Neural progenitor cell (in vitro differentiated cells): ENCODE measurements at regions not wholly inside any gene's neighbourhood (a gene's known extent, or its start where the extent isn't known, plus 50 kb on each side); places are given as distances from the start of the nearest gene placed in this dataset.

Experiments used
- CTCF ChIP-seq: fragments of 200-600 bp; sonication (generic); IDR thresholded peaks from 2 replicates; pipeline ENCODE4 v1.5.1; 2017; ENCODE audit warnings: antibody characterized with exemption, mild to moderate bottlenecking
- EZH2 ChIP-seq: fragments of 200-600 bp; sonication (generic); IDR thresholded peaks from 2 replicates; pipeline ENCODE4 v1.6.1; 2017; ENCODE audit warnings: antibody characterized with exemption, mild to moderate bottlenecking, moderate library complexity

- no peak for TF ChIP-seq CTCF
- TF ChIP-seq EZH2: no peak
Measured at GRCh38 chr13:37486171-37486681, 112.3 kb downstream of the POSTN start.
